NB4 (cell line): ENCODE measurements at regions not wholly inside any gene's neighbourhood (a gene's known extent, or its start where the extent isn't known, plus 50 kb on each side); places are given as distances from the start of the nearest gene placed in this dataset.

Source experiments
- POLR2A ChIP-seq: IDR thresholded peaks from 2 replicates; pipeline ENCODE4 v1.6.1; 2011; ENCODE audit warnings: mild to moderate bottlenecking; ENCODE audit not compliant: insufficient read length; ENCODE audit errors: extremely low read depth
- TF ChIP-seq, protein P1 (sequence below): IDR thresholded peaks from one replicate; pipeline ENCODE4 v1.5.1; 2012; ENCODE audit warnings: low read depth, low read length

GRCh38 chrX:16436348-16437188, 213.4 kb upstream of the S100G start:
- TF ChIP-seq, protein P1, sequence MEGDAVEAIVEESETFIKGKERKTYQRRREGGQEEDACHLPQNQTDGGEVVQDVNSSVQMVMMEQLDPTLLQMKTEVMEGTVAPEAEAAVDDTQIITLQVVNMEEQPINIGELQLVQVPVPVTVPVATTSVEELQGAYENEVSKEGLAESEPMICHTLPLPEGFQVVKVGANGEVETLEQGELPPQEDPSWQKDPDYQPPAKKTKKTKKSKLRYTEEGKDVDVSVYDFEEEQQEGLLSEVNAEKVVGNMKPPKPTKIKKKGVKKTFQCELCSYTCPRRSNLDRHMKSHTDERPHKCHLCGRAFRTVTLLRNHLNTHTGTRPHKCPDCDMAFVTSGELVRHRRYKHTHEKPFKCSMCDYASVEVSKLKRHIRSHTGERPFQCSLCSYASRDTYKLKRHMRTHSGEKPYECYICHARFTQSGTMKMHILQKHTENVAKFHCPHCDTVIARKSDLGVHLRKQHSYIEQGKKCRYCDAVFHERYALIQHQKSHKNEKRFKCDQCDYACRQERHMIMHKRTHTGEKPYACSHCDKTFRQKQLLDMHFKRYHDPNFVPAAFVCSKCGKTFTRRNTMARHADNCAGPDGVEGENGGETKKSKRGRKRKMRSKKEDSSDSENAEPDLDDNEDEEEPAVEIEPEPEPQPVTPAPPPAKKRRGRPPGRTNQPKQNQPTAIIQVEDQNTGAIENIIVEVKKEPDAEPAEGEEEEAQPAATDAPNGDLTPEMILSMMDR = peak; percentile 42
- TF ChIP-seq POLR2A = no peak
